Medulla oblongata (tissue), 1 donor: ENCODE measurements at regions not wholly inside any gene's neighbourhood (a gene's known extent, or its start where the extent isn't known, plus 50 kb on each side); places are given as distances from the start of the nearest gene placed in this dataset.

Experiments
- DNase-seq: peaks from one replicate; pipeline ENCODE4 v3.0.0-alpha.2; 2015; ENCODE audit errors: extremely low spot score

- no peak for DNase-seq
These were observed 314.1 kb downstream of the CD83 start for GRCh38 chr6:14431385-14432330.

DNA sequence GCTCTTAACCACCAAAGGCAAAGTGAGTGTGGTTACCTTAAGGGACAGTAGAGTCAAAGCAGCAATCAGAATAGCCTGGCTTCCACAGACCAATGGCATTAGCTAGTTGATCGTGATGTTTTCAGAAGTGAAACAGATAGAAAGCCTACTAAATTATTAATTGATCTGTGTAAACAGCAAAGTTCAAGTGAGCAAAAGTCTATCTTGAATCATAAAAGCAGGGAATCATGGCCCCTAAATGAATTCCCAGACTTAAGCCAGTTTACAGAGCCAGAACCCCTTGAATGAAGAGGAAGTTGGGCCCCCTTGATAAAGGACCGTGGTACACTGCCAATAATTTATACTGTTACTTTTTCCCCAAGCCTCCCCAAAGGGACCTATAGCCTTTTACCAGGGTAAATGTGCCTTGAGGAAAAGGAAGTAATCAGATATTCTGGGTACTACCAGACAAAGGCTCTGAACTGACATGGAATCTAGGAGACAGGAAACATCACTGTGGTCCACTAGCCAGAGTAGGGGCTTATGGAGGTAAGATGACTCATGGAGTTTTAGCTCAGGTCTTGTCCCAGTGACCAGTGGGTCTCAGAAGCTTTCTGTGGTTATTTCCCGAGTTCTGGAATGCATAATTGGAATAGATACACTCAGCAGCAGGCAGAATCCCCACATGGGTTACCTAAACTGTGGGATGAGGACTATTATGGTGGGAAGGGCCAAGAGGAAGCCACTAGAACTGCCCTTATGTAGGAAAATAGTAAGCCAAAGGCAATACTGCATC is 317.5 kb downstream of the CD83 start:
- no peak for DNase-seq

DNA sequence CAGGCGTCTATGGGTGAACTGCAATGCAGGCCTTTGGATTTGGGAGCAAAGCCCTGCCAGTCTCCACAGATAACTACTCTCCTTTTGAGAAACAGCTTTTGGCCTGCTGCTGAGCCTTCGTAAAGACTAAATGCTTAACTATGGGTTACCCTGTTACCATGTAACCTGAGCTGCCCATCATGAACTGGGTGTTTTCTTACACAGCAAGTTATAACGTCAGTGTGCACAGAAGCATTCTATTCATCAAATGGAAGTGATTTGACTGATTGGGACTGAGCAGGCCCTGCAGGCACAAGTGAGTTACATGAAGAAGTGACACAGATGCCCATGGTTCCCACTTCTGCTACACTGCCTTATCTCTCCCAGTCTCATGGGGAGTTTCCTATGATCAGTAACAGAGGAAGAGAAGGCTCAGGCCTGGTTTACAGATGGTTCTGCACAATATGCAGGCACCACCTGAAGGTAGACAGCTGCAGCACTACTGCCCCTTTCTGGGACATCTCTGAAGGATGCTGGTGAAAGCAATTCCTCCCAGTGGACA is 319.1 kb downstream of the CD83 start:
- no peak for DNase-seq

DNA sequence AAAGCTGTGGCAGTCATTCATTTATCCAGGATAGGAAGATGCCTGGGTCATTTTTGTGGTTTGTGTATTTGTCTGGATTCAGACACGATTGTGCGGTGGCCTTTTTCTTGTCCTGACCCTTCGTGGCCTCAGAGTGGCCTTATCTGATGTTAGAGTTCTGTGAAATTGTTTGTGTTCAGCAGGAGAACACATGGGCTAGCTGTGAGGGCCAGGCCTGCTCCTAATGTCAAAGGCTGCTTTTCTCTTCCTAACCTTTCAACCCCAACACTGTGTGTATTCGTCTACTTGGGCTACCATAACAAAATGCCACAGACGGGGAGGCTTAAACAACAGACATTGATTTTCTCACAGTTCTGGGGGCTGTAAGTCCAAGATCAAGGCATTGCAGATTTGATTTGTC is 321.8 kb downstream of the CD83 start:
- DNase-seq: no peak

GRCh38 chr6:14440215-14440910 is 322.8 kb downstream of the CD83 start:
- DNase-seq: no peak

- peak; percentile 72 for DNase-seq
These were observed 323.6 kb downstream of the CD83 start for GRCh38 chr6:14440940-14441781.

GRCh38 chr6:14442242-14442641 is 324.7 kb downstream of the CD83 start:
- DNase-seq: peak; percentile 62

DNA sequence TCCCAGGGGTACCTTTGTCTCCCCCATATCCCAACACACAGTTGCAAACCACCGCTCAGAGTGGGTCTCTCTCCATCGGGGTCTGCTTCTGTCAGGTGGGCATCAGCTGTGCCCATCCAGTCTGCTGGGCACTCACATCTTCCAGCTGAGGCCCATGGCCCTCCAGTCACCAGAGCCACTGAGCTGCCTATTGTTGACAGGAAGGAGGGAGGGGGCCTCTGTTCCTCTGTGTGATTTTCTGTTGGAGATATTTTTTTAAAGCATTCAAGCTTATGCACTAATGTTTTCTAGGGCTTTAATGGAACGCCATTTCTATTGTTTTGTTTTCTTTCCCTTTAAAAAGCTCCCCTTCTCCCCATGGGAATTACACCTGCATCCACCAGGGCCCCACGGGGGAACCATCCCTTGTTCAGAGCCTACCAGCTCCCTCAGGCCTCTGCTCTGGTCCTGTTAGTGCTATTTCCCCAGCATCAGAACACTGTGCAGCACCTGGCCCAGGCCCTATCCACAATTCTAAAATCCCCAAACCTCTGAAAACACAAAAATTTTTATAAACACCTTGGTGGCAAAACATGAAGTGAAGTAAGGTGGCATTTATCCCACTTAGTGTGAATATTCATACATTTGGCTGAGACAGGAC is 326.2 kb downstream of the CD83 start:
- DNase-seq: no peak

DNA sequence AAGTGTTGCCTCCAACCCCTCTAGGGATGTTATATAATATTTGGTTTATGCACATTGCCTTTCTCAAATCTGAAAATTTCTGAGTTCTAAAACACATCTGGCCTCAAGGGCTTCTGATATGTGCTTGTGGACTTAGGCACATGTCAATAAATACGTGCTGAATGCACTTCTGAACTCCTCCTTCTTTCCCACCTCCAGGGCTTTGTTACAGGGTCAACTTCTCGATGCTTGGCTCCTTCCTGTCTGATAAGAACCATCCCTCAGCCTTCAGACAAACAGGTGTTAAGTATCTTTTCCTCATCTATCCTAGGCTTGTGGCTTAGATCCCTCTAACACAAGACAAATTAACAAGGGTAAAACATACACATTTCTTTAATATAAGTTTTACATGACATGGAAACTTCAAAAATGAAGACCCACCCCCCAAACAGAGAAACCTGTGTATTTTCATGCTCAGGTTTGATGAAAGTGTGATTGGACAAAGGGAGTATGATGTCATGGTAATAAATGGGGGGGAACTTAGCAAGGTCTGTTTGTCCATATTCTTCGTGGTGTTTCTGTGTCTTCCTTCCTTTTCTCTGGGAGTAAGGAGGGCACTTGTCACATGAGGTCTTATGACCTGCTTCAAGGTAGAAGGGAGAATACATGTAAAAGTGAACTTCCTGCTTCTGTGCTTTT is 326.9 kb downstream of the CD83 start:
- DNase-seq: no peak

DNA sequence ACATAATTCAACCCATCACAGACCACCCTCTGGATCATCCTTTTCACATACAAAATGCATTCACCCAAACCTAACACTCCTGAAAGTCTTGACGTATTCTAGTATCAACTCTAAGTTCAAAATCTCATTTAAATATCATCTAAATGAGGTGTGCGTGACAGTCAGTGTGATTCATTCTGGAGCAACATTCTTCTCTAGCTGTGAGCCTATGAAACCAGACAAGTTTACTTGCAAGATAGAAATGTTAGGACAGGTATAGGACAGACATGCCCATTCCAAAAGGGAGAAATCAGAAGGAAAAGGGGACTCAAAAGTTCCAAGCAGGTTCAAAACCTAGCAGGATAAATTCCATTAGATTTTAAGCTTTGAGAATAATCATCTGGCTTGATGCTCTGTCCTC is 329.7 kb downstream of the CD83 start:
- DNase-seq: no peak

- DNase-seq: no peak
These were observed 330.7 kb downstream of the CD83 start for GRCh38 chr6:14448246-14448645.

DNA sequence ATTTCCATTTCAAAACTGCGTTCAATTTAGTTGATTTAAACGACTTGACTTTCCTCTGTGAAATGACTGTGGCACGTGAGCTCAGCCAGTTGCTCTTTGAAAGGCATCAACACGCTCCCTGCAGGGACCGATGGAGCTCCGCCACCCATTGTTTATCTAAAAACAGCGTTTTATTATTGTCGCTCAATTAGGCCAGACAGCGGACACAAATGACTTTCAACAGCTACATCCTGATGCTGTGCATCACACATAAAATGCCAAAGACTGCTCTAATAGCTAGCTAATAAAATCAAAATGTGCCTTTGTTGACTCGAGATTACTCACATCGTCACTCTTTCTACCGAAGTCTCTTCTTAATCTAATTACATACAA is 332.5 kb downstream of the CD83 start:
- peak; percentile 64 for DNase-seq

DNA sequence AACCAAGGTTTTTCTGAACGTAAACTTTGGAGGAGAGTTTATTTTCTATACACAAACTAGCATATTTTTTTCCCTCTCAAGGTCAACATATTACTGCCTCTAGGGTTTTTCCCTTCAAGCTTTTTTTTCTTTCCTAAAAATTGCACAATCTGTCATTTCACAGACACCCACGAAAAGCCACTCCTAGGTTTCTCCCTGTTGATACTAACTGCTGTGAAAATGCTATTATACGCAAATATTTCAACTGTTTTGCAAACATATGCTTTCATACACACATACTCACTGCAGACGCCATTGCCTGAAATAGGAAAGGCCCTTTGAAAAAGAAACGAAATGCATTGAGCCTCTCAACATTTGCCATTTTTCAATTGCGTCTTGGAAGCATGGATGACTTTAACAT is 333.0 kb downstream of the CD83 start:
- no peak for DNase-seq

GRCh38 chr6:14451594-14452374 is 334.2 kb downstream of the CD83 start:
- DNase-seq: no peak

DNA sequence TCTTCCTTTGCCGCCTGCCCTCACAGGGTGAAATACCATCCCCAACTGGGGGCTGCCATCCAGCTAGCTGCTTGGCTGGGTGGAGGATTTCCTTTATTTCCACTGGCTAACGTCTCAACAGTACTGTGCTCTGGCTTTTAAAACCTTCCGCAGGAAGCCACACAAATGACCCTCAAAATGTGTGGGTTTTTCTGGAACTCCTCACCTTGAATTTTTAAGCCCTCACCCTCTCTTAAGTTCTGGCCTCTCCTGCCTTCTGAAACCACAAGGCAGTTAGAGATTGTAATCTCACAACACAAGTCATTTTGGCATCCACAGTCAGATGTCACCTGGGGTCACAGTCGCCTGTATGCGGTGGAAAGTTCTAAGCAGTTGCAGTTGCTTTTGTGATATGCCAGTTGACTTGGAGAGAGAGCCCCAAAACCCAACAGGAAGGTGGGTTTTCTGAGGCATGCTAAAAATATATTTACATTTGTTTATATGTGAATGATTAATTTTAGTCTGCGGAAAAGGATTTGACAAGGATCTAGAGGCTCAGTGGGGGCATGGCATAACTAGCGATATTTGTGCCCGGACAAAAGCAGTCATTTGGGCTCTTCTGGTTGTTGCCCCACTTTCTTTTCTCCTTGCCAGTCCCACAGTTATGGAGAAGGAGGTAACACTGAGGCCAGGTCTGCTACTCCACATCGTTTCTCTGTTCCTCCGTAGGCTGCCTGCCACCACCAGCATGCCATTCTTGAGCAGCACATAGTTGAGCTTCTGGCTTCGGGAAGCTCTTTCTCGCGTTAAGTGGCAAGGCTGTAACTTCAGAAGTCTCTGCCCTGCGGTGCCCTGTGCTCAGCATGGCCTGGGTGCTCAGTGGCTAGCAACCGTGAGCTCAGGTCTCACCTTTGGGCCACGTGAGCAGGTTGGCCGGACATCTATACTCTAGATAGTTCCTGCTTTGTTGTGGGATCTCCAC is 335.3 kb downstream of the CD83 start:
- DNase-seq: no peak

DNA sequence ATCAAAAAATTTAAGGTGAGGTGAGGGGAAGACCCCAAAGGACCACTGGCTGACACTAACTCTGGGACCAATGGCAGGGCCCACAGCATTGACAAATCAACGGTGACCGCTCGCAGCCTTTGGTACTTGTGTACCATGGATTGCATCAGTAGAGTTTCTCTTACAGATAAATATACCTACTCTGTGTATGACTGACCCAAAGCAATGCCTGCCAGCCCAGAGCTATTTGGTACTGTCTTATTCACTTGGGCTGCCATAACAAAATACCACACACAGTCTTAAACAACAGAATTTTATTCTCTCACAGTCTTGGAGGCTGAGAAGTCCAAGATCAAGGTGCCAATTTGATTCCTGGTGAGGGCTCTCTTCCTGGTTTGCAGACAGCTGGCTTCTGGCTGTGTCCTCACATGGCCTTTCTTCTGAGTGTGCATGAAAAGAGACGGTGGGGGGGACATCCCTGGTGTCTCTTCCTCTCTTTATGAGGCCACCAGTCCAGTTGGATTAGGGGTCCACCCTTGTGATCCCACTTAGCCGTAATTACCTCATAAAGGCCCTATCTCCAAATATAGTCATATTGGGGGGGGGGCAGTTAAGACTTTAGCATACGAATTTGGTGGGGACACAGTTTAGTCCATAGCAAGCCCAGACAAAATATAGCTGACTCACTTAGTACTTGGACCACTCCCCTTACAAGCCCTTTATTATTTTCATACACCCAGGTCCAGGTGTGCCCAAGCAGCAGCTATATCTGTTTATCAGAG is 336.3 kb downstream of the CD83 start:
- DNase-seq: no peak

GRCh38 chr6:14454473-14454775 is 336.9 kb downstream of the CD83 start:
- no peak for DNase-seq

DNA sequence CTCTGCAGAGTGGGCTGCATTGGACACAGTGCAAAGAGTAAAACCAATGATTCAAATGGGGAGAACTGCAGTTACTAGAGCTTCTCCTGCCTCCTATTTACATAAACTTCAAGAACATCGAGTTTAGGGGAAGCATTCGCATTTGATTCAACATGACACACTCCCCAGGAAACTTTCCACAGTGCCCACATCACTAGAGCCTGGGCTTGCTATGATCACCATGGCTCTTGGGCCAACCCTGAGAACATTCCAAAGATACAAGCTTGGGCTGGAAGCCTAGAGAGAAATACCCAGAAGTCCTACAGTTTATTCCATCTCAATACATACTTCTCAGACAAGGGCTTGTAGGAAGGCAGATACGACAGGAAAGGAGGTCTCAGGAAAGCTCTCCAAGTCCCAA is 337.9 kb downstream of the CD83 start:
- no peak for DNase-seq
